GM13976 (cell line): ENCODE measurements at regions not wholly inside any gene's neighbourhood (a gene's known extent, or its start where the extent isn't known, plus 50 kb on each side); places are given as distances from the start of the nearest gene placed in this dataset.
"Not testable (repeated sequence)": the region's sequence is repeated elsewhere in the genome, so short reads cannot be mapped to it uniquely, and the experiment has no call there.

Experiments
- DNase-seq: peaks from one replicate; pipeline ENCODE4 v3.0.0; 2012; ENCODE audit warnings: low spot score
- in situ Hi-C: fragments of 300-500 bp; cut with MboI; formaldehyde crosslinking; loops from one replicate; pipeline ENCODE4 v1.12.0; 2022; ENCODE audit warnings: low sequenced_read_pairs, mixed read lengths, inconsistent platforms; ENCODE audit not compliant: unreplicated experiment
- TF ChIP-seq, protein P1 (sequence below): IDR thresholded peaks from 2 replicates; pipeline ENCODE4 v1.5.1; 2012; ENCODE audit warnings: borderline replicate concordance, mild to moderate bottlenecking; ENCODE audit not compliant: insufficient read depth; ENCODE audit errors: extremely low read depth, missing control alignments, control extremely low read depth

GRCh38 chr2:35496022-35496421 lies 859.6 kb upstream of the CRIM1 start:
- in situ Hi-C loops: no loop called here
- DNase-seq: no peak
- TF ChIP-seq, protein P1, sequence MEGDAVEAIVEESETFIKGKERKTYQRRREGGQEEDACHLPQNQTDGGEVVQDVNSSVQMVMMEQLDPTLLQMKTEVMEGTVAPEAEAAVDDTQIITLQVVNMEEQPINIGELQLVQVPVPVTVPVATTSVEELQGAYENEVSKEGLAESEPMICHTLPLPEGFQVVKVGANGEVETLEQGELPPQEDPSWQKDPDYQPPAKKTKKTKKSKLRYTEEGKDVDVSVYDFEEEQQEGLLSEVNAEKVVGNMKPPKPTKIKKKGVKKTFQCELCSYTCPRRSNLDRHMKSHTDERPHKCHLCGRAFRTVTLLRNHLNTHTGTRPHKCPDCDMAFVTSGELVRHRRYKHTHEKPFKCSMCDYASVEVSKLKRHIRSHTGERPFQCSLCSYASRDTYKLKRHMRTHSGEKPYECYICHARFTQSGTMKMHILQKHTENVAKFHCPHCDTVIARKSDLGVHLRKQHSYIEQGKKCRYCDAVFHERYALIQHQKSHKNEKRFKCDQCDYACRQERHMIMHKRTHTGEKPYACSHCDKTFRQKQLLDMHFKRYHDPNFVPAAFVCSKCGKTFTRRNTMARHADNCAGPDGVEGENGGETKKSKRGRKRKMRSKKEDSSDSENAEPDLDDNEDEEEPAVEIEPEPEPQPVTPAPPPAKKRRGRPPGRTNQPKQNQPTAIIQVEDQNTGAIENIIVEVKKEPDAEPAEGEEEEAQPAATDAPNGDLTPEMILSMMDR: no peak

GRCh38 chr2:35495182-35495581 lies 860.4 kb upstream of the CRIM1 start:
- no peak for DNase-seq
- in situ Hi-C loops: no loop called here
- TF ChIP-seq, protein P1: no peak

GRCh38 chr2:35478121-35478520 lies 877.5 kb upstream of the CRIM1 start:
- DNase-seq, in situ Hi-C loops: not testable (repeated sequence)

GRCh38 chr2:35468245-35468644 lies 887.3 kb upstream of the CRIM1 start:
- no peak for DNase-seq

DNA sequence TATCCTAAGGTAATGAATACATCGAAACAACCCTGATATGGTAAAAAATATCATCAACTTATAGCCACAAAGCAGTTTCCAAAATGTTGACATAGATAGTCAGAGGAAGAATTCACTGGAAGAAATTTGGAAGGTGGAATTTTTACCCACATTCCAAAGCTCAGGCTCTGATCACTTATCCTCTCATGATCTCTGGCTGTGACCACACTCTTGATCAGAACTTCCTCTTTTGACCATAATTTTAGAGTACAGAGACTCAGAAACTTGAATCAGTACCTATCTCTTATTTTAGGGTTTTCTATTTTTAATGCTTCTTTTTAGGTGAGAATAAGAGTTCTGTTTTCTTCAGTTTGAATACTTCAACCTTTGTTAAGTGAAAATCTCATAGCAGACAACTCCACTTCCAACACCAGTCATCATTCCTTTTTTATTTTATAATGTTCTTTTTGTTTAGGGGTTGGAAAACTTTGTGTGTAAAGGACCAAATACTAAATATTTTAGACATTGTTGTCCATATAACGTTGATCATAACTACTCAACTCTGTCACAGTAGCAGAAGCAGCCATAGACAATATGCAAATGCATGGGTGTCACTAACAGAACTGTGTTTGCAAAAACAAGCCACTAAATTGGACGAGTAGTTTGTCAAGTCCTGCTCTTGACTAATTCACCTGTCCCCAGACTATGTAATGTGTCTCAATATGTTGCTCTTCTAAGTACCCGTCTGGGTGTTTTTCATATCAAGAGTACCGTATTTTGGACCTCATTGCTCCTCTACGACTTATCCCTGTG lies 891.6 kb upstream of the CRIM1 start:
- DNase-seq: no peak
- TF ChIP-seq, protein P1: no peak
- in situ Hi-C loops: no loop called here

More at GRCh38 chr2:35468245-35468644, 887.3 kb upstream of the CRIM1 start:
- in situ Hi-C loops: no loop called here
- TF ChIP-seq, protein P1: no peak

- no peak for DNase-seq
- TF ChIP-seq, protein P1: no peak
- in situ Hi-C loops: no loop called here
Measured at GRCh38 chr2:35462226-35462998, 893.2 kb upstream of the CRIM1 start.

GRCh38 chr2:35461406-35461805 lies 894.2 kb upstream of the CRIM1 start:
- TF ChIP-seq, protein P1: no peak
- in situ Hi-C loops: no loop called here
- no peak for DNase-seq
